ENCODE measurements at regions not wholly inside any gene's neighbourhood (a gene's known extent, or its start where the extent isn't known, plus 50 kb on each side); places are given as distances from the start of the nearest gene placed in this dataset.

DNA sequence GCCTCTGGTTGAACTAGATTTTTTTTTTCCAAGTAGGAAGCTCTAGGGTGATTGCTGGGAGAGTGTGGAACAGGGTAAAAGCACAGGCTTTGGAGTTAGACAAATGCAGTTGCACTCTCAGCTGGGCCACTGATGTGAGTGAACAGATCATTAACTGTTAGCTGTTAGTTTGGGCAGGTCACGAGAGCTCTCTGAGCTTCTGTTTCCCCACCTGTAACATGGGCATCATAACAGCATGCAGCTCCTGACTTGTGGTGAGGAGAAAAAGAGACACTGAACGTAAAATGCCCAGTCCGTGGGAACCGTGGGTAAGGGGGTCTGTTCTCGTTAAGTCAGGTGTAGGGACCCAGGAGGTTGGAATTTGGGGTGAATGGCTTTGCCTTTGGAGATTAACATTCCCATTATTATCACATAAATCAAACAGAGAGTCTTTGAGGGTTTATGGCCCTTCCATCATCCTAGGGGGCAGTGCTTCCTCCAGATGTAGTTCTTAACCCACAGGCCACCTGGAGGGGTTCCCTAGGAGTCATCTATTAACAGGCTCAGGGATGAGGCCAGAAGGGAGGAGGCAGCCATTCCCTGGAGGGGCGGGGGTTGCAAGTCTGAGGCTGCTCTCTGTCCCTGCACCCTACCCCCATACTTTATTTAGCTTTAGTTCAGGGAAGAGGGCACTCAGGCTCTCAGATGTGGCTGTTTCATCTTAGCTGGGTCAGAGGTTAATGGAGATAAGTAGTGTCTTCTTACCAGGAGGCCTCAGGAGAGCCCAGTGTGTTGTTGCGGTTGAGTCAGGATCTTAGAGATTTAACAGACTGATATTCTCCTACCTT lies 135.2 kb downstream of the DACT1 start:
- TF ChIP-seq, protein P1, sequence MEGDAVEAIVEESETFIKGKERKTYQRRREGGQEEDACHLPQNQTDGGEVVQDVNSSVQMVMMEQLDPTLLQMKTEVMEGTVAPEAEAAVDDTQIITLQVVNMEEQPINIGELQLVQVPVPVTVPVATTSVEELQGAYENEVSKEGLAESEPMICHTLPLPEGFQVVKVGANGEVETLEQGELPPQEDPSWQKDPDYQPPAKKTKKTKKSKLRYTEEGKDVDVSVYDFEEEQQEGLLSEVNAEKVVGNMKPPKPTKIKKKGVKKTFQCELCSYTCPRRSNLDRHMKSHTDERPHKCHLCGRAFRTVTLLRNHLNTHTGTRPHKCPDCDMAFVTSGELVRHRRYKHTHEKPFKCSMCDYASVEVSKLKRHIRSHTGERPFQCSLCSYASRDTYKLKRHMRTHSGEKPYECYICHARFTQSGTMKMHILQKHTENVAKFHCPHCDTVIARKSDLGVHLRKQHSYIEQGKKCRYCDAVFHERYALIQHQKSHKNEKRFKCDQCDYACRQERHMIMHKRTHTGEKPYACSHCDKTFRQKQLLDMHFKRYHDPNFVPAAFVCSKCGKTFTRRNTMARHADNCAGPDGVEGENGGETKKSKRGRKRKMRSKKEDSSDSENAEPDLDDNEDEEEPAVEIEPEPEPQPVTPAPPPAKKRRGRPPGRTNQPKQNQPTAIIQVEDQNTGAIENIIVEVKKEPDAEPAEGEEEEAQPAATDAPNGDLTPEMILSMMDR (IDR thresholded peaks at IDR 0.05) = no peak
- no peak for TF ChIP-seq POLR2A (IDR thresholded peaks at IDR 0.05)

All from vagina (tissue), 2 donors.